ENCODE measurements at regions not wholly inside any gene's neighbourhood (a gene's known extent, or its start where the extent isn't known, plus 50 kb on each side); places are given as distances from the start of the nearest gene placed in this dataset.

DNA sequence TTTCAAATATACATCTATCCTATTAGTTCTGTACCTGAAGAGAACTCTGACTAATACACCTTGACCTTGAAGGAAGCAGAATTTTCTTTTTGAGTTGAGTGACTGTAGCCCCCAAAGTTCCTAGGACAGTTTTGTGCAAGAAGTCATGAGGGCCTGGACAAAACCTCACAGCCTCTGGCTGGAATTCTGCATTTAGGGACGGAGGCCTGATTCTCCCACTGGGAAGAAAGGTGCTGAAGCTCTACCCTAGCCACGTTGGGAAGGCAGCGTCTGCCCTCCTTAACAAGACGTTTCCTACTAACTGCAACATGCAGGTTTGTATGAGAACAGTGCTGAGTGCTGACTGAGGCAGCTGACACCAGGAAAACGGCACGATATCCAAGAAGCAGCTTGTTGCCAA, 74.4 kb upstream of the ZCCHC2 start:
- TF ChIP-seq SRF (IDR thresholded peaks at IDR 0.05; ENCODE audit: low read depth, low read length) (no peak), EP300 (IDR thresholded peaks at IDR 0.05; ENCODE audit: borderline replicate concordance in 1 of 2, low read depth in 2 of 2, low read length in 2 of 2) (no peak), MAFK (IDR thresholded peaks at IDR 0.05; ENCODE audit: low read depth, low read length) (no peak), POLR2A (IDR thresholded peaks at IDR 0.05; ENCODE audit: control extremely low read depth in 1 of 2, low read depth in 2 of 2, low read length in 2 of 2) (no peak), POLR2AphosphoS5 (IDR thresholded peaks at IDR 0.05; ENCODE audit: low read depth, low read length) (no peak), PHF8 (conservative IDR thresholded peaks at IDR 0.05; ENCODE audit: low read depth, low read length) (no peak), KDM1A (IDR thresholded peaks at IDR 0.05; ENCODE audit: borderline replicate concordance, low read length) (no peak), TCF12 (IDR thresholded peaks at IDR 0.05; ENCODE audit: low read depth, low read length) (no peak), HDAC2 (IDR thresholded peaks at IDR 0.05; ENCODE audit: borderline replicate concordance in 1 of 2, low read depth in 2 of 2, low read length in 2 of 2) (no peak)
- TF ChIP-seq, protein P1, sequence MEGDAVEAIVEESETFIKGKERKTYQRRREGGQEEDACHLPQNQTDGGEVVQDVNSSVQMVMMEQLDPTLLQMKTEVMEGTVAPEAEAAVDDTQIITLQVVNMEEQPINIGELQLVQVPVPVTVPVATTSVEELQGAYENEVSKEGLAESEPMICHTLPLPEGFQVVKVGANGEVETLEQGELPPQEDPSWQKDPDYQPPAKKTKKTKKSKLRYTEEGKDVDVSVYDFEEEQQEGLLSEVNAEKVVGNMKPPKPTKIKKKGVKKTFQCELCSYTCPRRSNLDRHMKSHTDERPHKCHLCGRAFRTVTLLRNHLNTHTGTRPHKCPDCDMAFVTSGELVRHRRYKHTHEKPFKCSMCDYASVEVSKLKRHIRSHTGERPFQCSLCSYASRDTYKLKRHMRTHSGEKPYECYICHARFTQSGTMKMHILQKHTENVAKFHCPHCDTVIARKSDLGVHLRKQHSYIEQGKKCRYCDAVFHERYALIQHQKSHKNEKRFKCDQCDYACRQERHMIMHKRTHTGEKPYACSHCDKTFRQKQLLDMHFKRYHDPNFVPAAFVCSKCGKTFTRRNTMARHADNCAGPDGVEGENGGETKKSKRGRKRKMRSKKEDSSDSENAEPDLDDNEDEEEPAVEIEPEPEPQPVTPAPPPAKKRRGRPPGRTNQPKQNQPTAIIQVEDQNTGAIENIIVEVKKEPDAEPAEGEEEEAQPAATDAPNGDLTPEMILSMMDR (IDR thresholded peaks at IDR 0.05; ENCODE audit: control extremely low read depth in 1 of 3, insufficient read depth in 1 of 3, low read depth in 1 of 3, low read length in 3 of 3): no peak
- TF ChIP-seq, protein P2, sequence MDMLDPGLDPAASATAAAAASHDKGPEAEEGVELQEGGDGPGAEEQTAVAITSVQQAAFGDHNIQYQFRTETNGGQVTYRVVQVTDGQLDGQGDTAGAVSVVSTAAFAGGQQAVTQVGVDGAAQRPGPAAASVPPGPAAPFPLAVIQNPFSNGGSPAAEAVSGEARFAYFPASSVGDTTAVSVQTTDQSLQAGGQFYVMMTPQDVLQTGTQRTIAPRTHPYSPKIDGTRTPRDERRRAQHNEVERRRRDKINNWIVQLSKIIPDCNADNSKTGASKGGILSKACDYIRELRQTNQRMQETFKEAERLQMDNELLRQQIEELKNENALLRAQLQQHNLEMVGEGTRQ (IDR thresholded peaks at IDR 0.05; ENCODE audit: low read length): no peak
